ENCODE measurements at regions not wholly inside any gene's neighbourhood (a gene's known extent, or its start where the extent isn't known, plus 50 kb on each side); places are given as distances from the start of the nearest gene placed in this dataset.

DNA sequence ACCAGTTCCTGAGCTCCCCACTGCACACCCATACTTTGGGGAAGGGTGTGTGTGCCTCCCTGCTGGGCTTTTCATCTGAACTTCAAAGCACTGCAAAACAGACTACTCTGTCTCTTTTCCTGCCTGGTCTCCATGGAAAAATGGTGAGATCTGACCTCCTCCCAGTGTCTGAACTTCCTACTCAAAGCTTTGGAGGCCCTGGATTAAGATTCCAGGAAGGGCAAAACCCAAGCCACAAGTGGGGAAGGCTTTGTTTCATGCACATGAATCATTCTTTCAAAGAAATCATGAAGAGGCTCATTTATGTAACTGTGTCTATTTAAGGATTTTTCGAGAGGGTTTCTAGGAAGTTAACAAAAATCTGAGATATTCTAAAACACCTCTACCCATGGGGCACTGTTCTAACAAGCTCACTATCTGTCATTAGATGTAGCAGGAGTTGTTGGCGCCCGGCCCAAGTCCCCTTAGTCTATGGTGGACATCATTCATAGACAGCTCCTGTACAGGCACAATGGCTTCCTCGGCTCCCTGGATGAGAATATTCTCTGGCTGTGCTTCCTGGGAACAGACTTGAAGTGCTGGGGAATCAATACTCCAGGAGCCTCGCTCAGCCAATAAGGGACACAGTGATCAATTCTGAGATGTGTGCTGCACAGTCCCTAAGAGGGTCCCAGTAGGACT is 224.0 kb downstream of the KTN1 start:
- no peak for TF ChIP-seq CTCF (IDR thresholded peaks at IDR 0.05; ENCODE audit: insufficient read depth, low read length, poor library complexity, severe bottlenecking)
- TF ChIP-seq EZH2phosphoT487 (conservative IDR thresholded peaks at IDR 0.05; ENCODE audit: low read length), result no peak
